Endodermal cell (in vitro differentiated cells): ENCODE measurements at regions not wholly inside any gene's neighbourhood (a gene's known extent, or its start where the extent isn't known, plus 50 kb on each side); places are given as distances from the start of the nearest gene placed in this dataset.

Source experiments
- DNase-seq: peaks from one replicate; pipeline ENCODE4 v3.0.0-alpha.2; 2017
- H3K27ac ChIP-seq: 2 replicates; pipeline ENCODE4 v1.5.1; 2013; ENCODE audit warnings: mild to moderate bottlenecking, low read depth, low read length, moderate library complexity
- H3K27me3 ChIP-seq: 2 replicates; pipeline ENCODE4 v1.6.1; 2013; ENCODE audit warnings: mild to moderate bottlenecking, low read length, moderate library complexity; ENCODE audit not compliant: insufficient read depth, control insufficient read depth, poor library complexity, severe bottlenecking
- H3K36me3 ChIP-seq: 2 replicates; pipeline ENCODE4 v1.7.0; 2013; ENCODE audit warnings: mild to moderate bottlenecking, low read length, moderate library complexity; ENCODE audit not compliant: control insufficient read depth, insufficient read depth
- H3K4me1 ChIP-seq: one replicate; pipeline ENCODE4 v1.7.0; 2013; ENCODE audit warnings: low read length; ENCODE audit not compliant: control insufficient read depth, insufficient read depth
- H3K4me3 ChIP-seq: 2 replicates; pipeline ENCODE4 v1.5.1; 2013; ENCODE audit warnings: mild to moderate bottlenecking, low read length, moderate library complexity
- H3K9ac ChIP-seq: 2 replicates; pipeline ENCODE4 v1.6.1; 2013; ENCODE audit warnings: mild to moderate bottlenecking, low read length, moderate library complexity; ENCODE audit not compliant: poor library complexity, severe bottlenecking; ENCODE audit errors: extremely low read depth
- H3K9me3 ChIP-seq: 2 replicates; pipeline ENCODE4 v1.6.1; 2013; ENCODE audit warnings: mild to moderate bottlenecking, low read length, moderate library complexity; ENCODE audit not compliant: control insufficient read depth
- H3K27ac Mint-ChIP-seq: 2 replicates; pipeline ENCODE4 v1.8.0; 2020; ENCODE audit warnings: mixed read lengths
- H3K27me3 Mint-ChIP-seq: 2 replicates; pipeline ENCODE4 v1.8.0; 2021; ENCODE audit warnings: mild to moderate bottlenecking, mixed read lengths; ENCODE audit not compliant: insufficient read depth
- H3K36me3 Mint-ChIP-seq: 2 replicates; pipeline ENCODE4 v1.8.0; 2020; ENCODE audit warnings: low read depth, mixed read lengths
- H3K4me1 Mint-ChIP-seq: 2 replicates; pipeline ENCODE4 v1.8.0; 2020; ENCODE audit warnings: mixed read lengths
- H3K4me3 Mint-ChIP-seq: 2 replicates; pipeline ENCODE4 v1.8.0; 2020; ENCODE audit warnings: mild to moderate bottlenecking, moderate library complexity, mixed read lengths
- H3K9me3 Mint-ChIP-seq: 2 replicates; pipeline ENCODE4 v1.8.0; 2020; ENCODE audit warnings: mild to moderate bottlenecking, mixed read lengths
- WGBS, 2 experiments: methylation state at CpG; one replicate each; pipeline versions ENCODE4 v1.1.5 to v1.1.7; 2013; ENCODE audit warnings: missing lambda C conversion rate in 2 of 2, mixed read lengths in 1 of 2; ENCODE audit not compliant: insufficient coverage in 1 of 2, insufficient read length in 1 of 2; 5-methylcytosine and 5-hydroxymethylcytosine counted together
- TF ChIP-seq, protein P1 (sequence below): fragments of 200-600 bp; sonication (generic); conservative IDR thresholded peaks from 2 replicates; pipeline ENCODE4 v1.5.0; 2021; ENCODE audit warnings: antibody characterized with exemption, mild to moderate bottlenecking

DNA sequence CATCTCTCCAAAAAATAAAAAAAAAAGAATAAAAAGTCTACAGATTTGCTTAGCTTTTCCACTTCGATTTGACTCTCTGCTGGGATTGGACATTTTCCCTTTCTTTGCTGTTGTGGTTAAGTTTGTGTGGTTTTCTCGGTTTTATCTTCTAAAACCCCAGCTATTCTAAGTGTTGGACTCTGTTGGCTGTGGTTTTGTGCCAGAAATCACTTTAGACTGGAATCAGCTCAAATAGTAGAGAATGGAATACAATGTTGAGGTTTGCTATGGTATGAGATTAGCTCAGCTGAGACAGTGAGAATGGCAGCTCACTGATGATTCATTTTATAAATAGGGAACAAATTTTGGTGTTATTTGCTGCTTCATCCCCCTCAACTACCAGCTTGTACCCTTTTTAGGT, 116.0 kb downstream of the BUB3 start:
- peak; percentile 3 for DNase-seq
- no peak overlapping the region for H3K27ac Mint-ChIP-seq
- peaks cover 3% of the 10 kb centered on the region for H3K36me3 Mint-ChIP-seq
- Histone ChIP-seq H3K36me3 (no peaks in the 10 kb centered on the region), H3K9me3 (no peaks in the 10 kb centered on the region), H3K27ac (no peak overlapping the region), H3K4me3 (no peak overlapping the region), H3K4me1 (no peaks in the 10 kb centered on the region), H3K9ac (no peak overlapping the region), H3K27me3 (no peaks in the 10 kb centered on the region)
- H3K4me3 Mint-ChIP-seq, result no peak overlapping the region
- H3K9me3 Mint-ChIP-seq, result no peaks in the 10 kb centered on the region
- WGBS, 2 experiments, result 80 to 91% methylated on average over 1 to 2 of the region's 2 CpGs
- H3K4me1 Mint-ChIP-seq, result peaks cover 10% of the 10 kb centered on the region
- peaks cover 6% of the 10 kb centered on the region for H3K27me3 Mint-ChIP-seq
- TF ChIP-seq, protein P1, sequence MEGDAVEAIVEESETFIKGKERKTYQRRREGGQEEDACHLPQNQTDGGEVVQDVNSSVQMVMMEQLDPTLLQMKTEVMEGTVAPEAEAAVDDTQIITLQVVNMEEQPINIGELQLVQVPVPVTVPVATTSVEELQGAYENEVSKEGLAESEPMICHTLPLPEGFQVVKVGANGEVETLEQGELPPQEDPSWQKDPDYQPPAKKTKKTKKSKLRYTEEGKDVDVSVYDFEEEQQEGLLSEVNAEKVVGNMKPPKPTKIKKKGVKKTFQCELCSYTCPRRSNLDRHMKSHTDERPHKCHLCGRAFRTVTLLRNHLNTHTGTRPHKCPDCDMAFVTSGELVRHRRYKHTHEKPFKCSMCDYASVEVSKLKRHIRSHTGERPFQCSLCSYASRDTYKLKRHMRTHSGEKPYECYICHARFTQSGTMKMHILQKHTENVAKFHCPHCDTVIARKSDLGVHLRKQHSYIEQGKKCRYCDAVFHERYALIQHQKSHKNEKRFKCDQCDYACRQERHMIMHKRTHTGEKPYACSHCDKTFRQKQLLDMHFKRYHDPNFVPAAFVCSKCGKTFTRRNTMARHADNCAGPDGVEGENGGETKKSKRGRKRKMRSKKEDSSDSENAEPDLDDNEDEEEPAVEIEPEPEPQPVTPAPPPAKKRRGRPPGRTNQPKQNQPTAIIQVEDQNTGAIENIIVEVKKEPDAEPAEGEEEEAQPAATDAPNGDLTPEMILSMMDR, result no peak

DNA sequence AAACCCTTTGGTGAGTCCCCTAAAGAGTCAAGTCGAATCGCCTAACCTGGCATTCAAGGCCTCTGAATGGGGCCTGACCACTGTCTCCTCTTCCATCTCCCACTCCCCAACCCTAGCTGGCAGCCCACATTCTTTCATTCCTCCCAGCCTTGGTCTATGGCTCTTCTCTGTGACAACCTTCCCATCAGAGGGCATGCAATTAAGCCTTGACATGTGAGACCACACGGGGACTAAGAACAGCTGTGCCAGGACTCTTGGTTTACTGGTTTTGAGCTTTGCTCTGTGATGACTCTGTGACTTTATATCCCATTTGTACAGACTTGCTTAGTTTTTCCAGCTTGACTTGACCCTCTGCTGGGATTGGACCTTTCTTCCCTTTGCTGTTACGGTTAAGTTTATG, 116.6 kb downstream of the BUB3 start:
- H3K9ac ChIP-seq, result no peak overlapping the region
- H3K9me3 ChIP-seq, result no peaks in the 10 kb centered on the region
- H3K27me3 Mint-ChIP-seq, result peaks cover 12% of the 10 kb centered on the region
- peak; percentile 11 for DNase-seq
- no peaks in the 10 kb centered on the region for H3K4me1 ChIP-seq
- TF ChIP-seq, protein P1, result no peak
- peaks cover 3% of the 10 kb centered on the region for H3K36me3 Mint-ChIP-seq
- H3K4me1 Mint-ChIP-seq, result peaks cover 10% of the 10 kb centered on the region
- 96 to 100% methylated on average over 1 to 4 of the region's 4 CpGs for WGBS, 2 experiments
- H3K36me3 ChIP-seq, result no peaks in the 10 kb centered on the region
- H3K9me3 Mint-ChIP-seq, result no peaks in the 10 kb centered on the region
- H3K4me3 Mint-ChIP-seq, result no peak overlapping the region
- no peak overlapping the region for H3K27ac ChIP-seq
- no peak overlapping the region for H3K27ac Mint-ChIP-seq
- no peak overlapping the region for H3K4me3 ChIP-seq
- no peaks in the 10 kb centered on the region for H3K27me3 ChIP-seq

GRCh38 chr10:123272171-123272570, 118.0 kb downstream of the BUB3 start:
- H3K36me3 Mint-ChIP-seq, result no peaks in the 10 kb centered on the region

More at GRCh38 chr10:123272171-123272570, 118.0 kb downstream of the BUB3 start:
- Mint-ChIP-seq H3K4me1 (peaks cover 10% of the 10 kb centered on the region), H3K27me3 (peaks cover 12% of the 10 kb centered on the region), H3K9me3 (no peaks in the 10 kb centered on the region), H3K4me3 (no peak overlapping the region), H3K27ac (no peak overlapping the region)
- TF ChIP-seq, protein P1, result peak; percentile 62
- Histone ChIP-seq H3K4me3 (no peak overlapping the region), H3K27me3 (no peaks in the 10 kb centered on the region), H3K9ac (no peak overlapping the region), H3K4me1 (no peaks in the 10 kb centered on the region), H3K27ac (no peak overlapping the region), H3K9me3 (peaks cover 6% of the 10 kb centered on the region), H3K36me3 (no peaks in the 10 kb centered on the region)
- peak; percentile 32 for DNase-seq
- WGBS, 2 experiments, result 79 to 84% methylated on average over 3 to 4 of the region's 4 CpGs
